ENCODE measurements at regions not wholly inside any gene's neighbourhood (a gene's known extent, or its start where the extent isn't known, plus 50 kb on each side); places are given as distances from the start of the nearest gene placed in this dataset.
"Not testable (repeated sequence)": the region's sequence is repeated elsewhere in the genome, so short reads cannot be mapped to it uniquely, and the experiment has no call there.

GRCh38 chr6:134452906-134453305 lies 135.0 kb upstream of the SGK1 start:
- DNase-seq (ENCODE audit: low read depth) = peak; percentile 53

DNA sequence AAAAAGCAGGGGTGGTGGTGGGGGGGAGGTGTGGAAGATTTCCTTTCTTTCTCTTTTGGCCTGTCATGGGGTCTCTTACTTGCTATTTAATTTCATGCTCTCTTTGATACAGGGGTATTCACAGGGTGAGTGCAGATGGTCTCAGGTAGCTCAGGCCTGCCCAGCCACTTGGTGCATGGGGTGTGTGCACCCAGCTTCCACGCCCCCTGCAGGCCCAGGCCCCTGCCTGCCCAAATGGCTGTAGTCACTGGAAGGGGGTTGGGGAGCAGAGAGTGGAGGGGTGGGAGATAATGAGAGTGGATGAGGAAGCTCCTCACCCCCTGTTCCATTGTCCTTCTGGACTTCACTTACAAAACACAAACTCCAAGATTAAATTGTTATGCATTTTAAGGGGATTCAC lies 133.6 kb upstream of the SGK1 start:
- DNase-seq (ENCODE audit: low read depth) = no peak

DNA sequence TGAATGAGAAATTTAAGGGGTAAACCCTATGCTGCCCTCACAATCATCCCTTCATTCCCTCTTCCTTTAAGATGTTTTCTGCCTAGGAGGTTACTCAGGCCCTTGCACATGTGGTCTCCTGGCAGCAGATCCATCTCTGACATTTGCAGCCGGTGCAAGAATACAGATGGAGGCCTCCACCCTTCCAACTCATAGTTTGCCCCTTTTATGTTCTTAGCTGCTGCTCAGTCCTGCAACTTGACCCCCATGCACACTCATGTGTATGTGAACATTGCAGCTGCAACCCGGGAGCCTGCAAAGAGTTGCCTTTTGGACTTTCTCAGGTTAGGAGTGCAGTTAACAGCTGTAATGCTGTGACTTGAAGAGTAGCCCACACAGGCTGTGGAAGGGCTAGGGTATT lies 131.9 kb upstream of the SGK1 start:
- DNase-seq (ENCODE audit: low read depth) = no peak

- no peak for DNase-seq (ENCODE audit: low read depth)
Measured at GRCh38 chr6:134449004-134449403, 131.1 kb upstream of the SGK1 start.

GRCh38 chr6:134447883-134448387 lies 130.0 kb upstream of the SGK1 start:
- peak; percentile 98 for DNase-seq (ENCODE audit: low read depth)

DNA sequence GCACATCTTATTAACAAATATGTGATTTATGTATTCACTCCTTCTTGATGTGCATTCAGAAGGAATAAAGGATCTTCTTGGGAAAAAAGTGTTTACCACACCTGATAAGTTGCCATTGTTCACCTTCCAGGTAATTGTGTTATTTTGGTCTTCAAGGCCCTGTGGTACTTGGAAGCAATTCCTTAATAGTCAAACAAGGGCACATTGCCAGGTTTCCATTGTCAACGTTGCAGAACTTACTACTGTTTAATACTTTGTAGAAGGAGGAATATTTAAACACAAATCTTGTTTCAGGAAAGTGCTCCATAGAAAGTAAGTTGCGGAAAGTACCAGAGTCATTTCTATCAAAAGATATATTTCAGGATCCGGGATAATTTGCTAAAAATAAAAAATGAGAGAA lies 129.5 kb upstream of the SGK1 start:
- DNase-seq (ENCODE audit: low read depth) = peak; percentile 37

GRCh38 chr6:134446896-134447295 lies 129.0 kb upstream of the SGK1 start:
- peak; percentile 39 for DNase-seq (ENCODE audit: low read depth)

- peak; percentile 64 for DNase-seq (ENCODE audit: low read depth)
Measured at GRCh38 chr6:134446218-134446848, 128.4 kb upstream of the SGK1 start.

DNA sequence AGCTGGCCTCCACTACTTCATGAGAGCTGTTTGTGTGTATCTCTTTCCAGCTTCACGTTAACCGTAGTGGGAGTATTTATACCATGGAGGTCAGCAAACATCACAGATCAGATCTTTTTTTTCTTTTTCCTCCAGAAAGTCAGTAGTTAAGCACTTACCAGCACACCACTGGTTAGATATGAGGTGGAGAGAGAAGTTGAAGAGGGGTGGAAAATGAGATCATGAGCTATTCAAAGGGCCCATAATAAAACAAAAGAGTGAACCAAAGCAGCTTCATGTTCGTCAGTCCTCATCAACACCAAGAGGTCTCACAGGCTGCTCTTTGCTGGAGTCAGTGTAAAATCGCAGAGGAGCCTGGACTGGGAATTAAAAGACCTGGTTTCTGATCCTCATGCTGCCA lies 125.1 kb upstream of the SGK1 start:
- no peak for DNase-seq (ENCODE audit: low read depth)

DNA sequence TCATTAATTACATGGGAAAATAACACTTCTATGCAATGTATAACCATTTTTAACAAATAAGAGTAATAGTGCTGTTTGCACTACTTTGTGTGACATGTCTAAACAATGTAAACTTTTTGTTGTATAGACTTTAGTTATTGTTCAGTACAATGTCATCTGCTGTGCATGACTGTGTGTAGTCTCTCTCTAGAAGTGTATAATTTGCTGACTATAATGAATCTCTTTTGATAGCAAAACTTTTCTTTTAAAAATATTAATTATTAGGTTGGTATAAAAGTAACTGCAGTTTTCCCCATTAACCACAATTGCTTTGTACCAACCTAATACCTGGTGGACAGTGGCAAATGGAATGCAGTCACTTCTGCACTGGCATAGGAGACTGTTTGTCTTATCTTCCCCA lies 124.2 kb upstream of the SGK1 start:
- no peak for DNase-seq (ENCODE audit: low read depth)

DNA sequence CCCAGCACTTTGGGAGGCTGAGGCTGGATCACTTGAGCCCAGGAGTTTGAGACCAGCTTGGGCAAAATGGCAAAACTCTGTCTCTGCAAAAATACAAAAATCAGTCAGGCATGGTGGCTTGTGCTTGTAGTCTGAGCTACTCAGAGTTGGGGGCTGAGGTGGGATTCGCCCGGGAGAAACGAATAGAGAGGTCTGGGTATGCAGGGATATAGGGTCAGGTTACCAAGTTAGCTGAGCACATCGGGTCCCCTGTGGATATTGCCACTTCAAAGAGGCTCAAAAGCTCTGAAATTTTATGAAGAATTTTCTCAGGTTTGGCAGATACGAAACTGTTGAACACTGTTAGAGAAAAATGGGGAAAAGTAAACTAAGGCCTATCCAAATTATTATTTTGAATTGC lies 120.9 kb upstream of the SGK1 start:
- DNase-seq (ENCODE audit: low read depth) = no peak

DNA sequence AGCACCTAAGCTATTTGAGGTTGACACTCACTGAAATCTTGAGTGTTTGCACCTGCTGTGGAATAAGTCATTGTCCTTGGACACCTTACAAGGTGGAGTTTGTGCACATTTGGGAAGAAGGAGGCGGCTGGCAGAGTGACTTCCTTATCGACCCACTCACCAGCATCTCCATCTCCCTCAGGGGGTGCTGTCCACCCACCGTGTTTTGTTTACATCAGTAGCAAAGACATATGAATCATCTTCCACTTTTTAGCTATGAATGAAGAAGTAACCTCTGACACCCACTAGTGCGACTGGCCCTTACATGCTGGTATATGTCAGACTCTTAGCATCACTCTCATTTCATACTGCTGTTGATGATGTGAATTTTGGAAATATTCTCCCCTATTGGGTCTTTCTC lies 119.5 kb upstream of the SGK1 start:
- peak; percentile 90 for DNase-seq (ENCODE audit: low read depth)

DNA sequence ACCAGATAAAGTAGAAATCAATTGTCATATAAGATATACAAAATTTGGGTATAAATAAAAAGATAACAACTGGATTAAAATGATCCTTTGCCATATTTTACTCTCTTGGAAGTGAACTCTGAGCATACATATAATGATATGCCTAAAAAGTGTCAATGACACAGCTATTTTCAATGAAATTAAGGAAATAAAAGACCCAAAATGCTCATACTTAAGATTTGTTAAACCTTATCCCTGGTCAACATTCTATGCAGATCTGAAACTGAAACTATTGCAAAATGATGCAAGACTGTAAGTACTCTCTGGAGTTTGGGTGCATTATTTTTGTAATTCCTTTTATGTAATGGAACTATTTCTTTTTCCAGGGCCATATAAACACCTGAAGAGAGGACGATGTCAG lies 119.0 kb upstream of the SGK1 start:
- DNase-seq (ENCODE audit: low read depth) = peak; percentile 46

DNA sequence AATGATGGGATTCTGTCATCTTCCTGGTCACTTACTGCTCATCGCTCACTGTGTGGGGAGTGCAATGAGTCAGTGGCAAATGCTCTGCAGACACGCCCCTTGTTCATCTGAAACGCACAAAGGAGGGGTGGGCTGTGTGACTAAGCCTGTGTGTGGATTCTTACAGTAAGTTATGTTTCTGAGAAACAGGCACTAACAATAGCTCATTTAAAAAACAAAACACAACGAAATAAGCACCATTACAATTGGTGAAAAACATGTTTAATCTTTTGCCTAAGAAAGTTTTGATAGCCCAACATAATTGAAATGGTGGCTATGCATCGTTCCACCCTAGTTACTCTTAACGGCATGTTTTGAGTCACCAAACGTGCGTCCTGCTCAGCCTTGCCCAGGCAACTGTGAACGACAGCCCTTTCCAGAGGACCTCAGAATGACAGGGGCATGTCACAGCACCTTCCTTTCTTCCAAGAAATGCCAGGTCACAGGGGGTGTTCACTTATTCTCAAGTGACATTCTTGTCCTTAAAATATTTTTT lies 118.4 kb upstream of the SGK1 start:
- peak; percentile 98 for DNase-seq (ENCODE audit: low read depth)

GRCh38 chr6:134435814-134436280 lies 117.9 kb upstream of the SGK1 start:
- DNase-seq (ENCODE audit: low read depth) = no peak

GRCh38 chr6:134434019-134434942 lies 116.4 kb upstream of the SGK1 start:
- DNase-seq (ENCODE audit: low read depth) = no peak

- DNase-seq (ENCODE audit: low read depth) = no peak
Measured at GRCh38 chr6:134432036-134432435, 114.1 kb upstream of the SGK1 start.

DNA sequence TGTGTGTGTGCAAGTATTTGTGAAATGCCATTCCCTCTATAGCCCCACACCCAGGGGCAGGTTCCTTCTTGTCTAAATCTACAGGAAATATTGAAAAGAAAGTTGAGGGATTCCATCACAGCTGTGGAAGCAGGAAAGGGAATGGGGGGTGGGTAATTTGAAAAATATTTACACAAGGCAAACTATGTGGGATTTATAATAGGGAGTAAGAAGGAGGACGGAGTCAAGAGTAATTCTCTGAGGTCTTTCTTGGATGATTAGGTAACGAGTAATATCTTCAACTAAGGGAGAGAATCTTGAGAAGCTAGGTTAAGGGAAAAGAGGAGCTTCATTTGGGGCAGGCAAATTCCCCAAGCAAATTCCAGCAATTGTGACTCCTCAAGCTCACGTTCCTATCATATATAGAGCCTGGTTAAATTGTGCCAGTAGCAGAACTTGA lies 113.5 kb upstream of the SGK1 start:
- peak; percentile 65 for DNase-seq (ENCODE audit: low read depth)

- no peak for DNase-seq (ENCODE audit: low read depth)
Measured at GRCh38 chr6:134429861-134430380, 112.0 kb upstream of the SGK1 start.

- no peak for DNase-seq (ENCODE audit: low read depth)
Measured at GRCh38 chr6:134427721-134428120, 109.8 kb upstream of the SGK1 start.

DNA sequence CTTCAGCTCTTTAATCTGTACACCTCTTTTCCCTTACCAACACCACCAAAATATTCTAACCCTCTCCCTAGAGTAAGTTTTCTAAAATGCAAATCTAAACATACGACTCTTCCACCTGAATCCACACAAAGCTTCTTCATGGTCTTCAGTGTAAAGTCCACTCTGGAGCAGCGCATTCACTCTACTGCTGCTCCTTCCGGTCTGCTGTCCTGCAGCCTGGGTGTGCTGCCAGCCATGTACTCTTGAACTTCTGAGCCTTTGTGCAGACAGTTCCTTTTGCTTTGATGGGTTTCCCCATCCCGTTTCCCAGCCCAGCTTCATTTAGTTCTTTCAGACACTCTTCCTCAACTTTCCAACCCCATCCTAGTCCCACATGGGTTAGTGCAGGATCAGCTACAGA lies 108.7 kb upstream of the SGK1 start:
- no peak for DNase-seq (ENCODE audit: low read depth)

GRCh38 chr6:134425917-134426316 lies 108.0 kb upstream of the SGK1 start:
- not testable (repeated sequence) for DNase-seq (ENCODE audit: low read depth)

- DNase-seq (ENCODE audit: low read depth) = no peak
Measured at GRCh38 chr6:134425513-134425912, 107.6 kb upstream of the SGK1 start.

Measured in ELR (cell line).